Activated CD8-positive, alpha-beta memory T cell treated with anti-CD3 and anti-CD28 coated beads, Interleukin-2, amount 10 ng/mL, durations not matched to agents 7 days and 5 days (primary cell): ENCODE measurements at regions not wholly inside any gene's neighbourhood (a gene's known extent, or its start where the extent isn't known, plus 50 kb on each side); places are given as distances from the start of the nearest gene placed in this dataset.

ENCODE experiments used
- ATAC-seq: fragments of 150-1000 bp; cut with Tn5 transposase; one replicate; pipeline ENCODE4 v1.10.0; 2021; ENCODE audit warnings: moderate library complexity
- CTCF ChIA-PET: fragments of 350-600 bp; sonication (Branson Sonifier 250); formaldehyde crosslinking; loops from one replicate; lab custom pipeline; 2021; ENCODE audit warnings: antibody characterized with exemption; lab: Charles Lee
- DNase-seq: peaks from one replicate; pipeline ENCODE4 v3.0.0-alpha.2; 2020
- H3K27ac Mint-ChIP-seq: one replicate; pipeline ENCODE4 v1.8.0; 2021; ENCODE audit warnings: mild to moderate bottlenecking, mixed read lengths
- H3K27me3 Mint-ChIP-seq: one replicate; pipeline ENCODE4 v1.8.0; 2021; ENCODE audit warnings: mixed read lengths
- H3K36me3 Mint-ChIP-seq: one replicate; pipeline ENCODE4 v1.8.0; 2021; ENCODE audit warnings: mild to moderate bottlenecking, mixed read lengths
- H3K4me1 Mint-ChIP-seq: one replicate; pipeline ENCODE4 v1.8.0; 2021; ENCODE audit warnings: mixed read lengths
- H3K4me3 Mint-ChIP-seq: one replicate; pipeline ENCODE4 v1.8.0; 2021; ENCODE audit warnings: mild to moderate bottlenecking, moderate library complexity, mixed read lengths
- H3K9me3 Mint-ChIP-seq: one replicate; pipeline ENCODE4 v1.8.0; 2022; ENCODE audit warnings: low read depth, mixed read lengths

GRCh38 chr6:109315341-109316110 is 66.7 kb downstream of the CD164 start:
- Mint-ChIP-seq H3K4me3 (no peak overlapping the region), H3K27ac (no peak overlapping the region), H3K27me3 (peaks cover 2% of the 10 kb centered on the region), H3K36me3 (no peaks in the 10 kb centered on the region), H3K4me1 (no peaks in the 10 kb centered on the region), H3K9me3 (no peaks in the 10 kb centered on the region)
- no peak for DNase-seq
- ATAC-seq, result no peak
- CTCF ChIA-PET, result no interaction called here

GRCh38 chr6:109314313-109314712 is 68.0 kb downstream of the CD164 start:
- ATAC-seq (no peak), DNase-seq (no peak)
- no peaks in the 10 kb centered on the region for H3K36me3 Mint-ChIP-seq
- H3K4me1 Mint-ChIP-seq, result no peaks in the 10 kb centered on the region
- CTCF ChIA-PET, result no interaction called here
- H3K27ac Mint-ChIP-seq, result no peak overlapping the region
- no peaks in the 10 kb centered on the region for H3K27me3 Mint-ChIP-seq
- no peaks in the 10 kb centered on the region for H3K9me3 Mint-ChIP-seq
- H3K4me3 Mint-ChIP-seq, result no peak overlapping the region

- no peaks in the 10 kb centered on the region for H3K9me3 Mint-ChIP-seq
- DNase-seq (no peak), ATAC-seq (no peak)
- peaks cover 1% of the 10 kb centered on the region for H3K4me1 Mint-ChIP-seq
- H3K36me3 Mint-ChIP-seq, result no peaks in the 10 kb centered on the region
- H3K4me3 Mint-ChIP-seq, result no peak overlapping the region
- H3K27ac Mint-ChIP-seq, result no peak overlapping the region
- CTCF ChIA-PET, result no interaction called here
- no peaks in the 10 kb centered on the region for H3K27me3 Mint-ChIP-seq
These were observed 69.1 kb downstream of the CD164 start for GRCh38 chr6:109313139-109313538.

GRCh38 chr6:109311471-109311870 is 70.8 kb downstream of the CD164 start:
- Mint-ChIP-seq H3K9me3 (no peaks in the 10 kb centered on the region), H3K27me3 (no peaks in the 10 kb centered on the region), H3K27ac (no peak overlapping the region), H3K4me1 (peaks cover 4% of the 10 kb centered on the region), H3K4me3 (no peak overlapping the region), H3K36me3 (no peaks in the 10 kb centered on the region)
- no peak for DNase-seq
- no peak for ATAC-seq
- CTCF ChIA-PET, result no interaction called here

GRCh38 chr6:109309917-109310316 is 72.3 kb downstream of the CD164 start:
- H3K27ac Mint-ChIP-seq, result no peak overlapping the region
- no peak for DNase-seq
- H3K9me3 Mint-ChIP-seq, result no peaks in the 10 kb centered on the region
- no peaks in the 10 kb centered on the region for H3K27me3 Mint-ChIP-seq
- H3K4me3 Mint-ChIP-seq, result no peak overlapping the region
- CTCF ChIA-PET, result no interaction called here
- ATAC-seq, result no peak
- H3K36me3 Mint-ChIP-seq, result no peaks in the 10 kb centered on the region
- H3K4me1 Mint-ChIP-seq, result peaks cover 6% of the 10 kb centered on the region

GRCh38 chr6:109308018-109308492 is 74.2 kb downstream of the CD164 start:
- H3K27ac Mint-ChIP-seq, result no peak overlapping the region
- ATAC-seq (peak; percentile 20), DNase-seq (no peak)
- H3K27me3 Mint-ChIP-seq, result no peaks in the 10 kb centered on the region
- no peaks in the 10 kb centered on the region for H3K9me3 Mint-ChIP-seq
- peaks cover 2% of the 10 kb centered on the region for H3K36me3 Mint-ChIP-seq
- CTCF ChIA-PET, result interaction anchor here (0.6 kb wide), 1 partner anchor 145 kb away, joined by 3 read pairs; no protein-coding TSS in a partner anchor
- no peak overlapping the region for H3K4me3 Mint-ChIP-seq
- peaks cover 25% of the 10 kb centered on the region for H3K4me1 Mint-ChIP-seq

GRCh38 chr6:109306733-109307132 is 75.5 kb downstream of the CD164 start:
- CTCF ChIA-PET, result no interaction called here
- H3K36me3 Mint-ChIP-seq, result peaks cover 2% of the 10 kb centered on the region
- no peak overlapping the region for H3K27ac Mint-ChIP-seq
- no peaks in the 10 kb centered on the region for H3K9me3 Mint-ChIP-seq
- no peak overlapping the region for H3K4me3 Mint-ChIP-seq
- ATAC-seq (no peak), DNase-seq (no peak)
- no peaks in the 10 kb centered on the region for H3K27me3 Mint-ChIP-seq
- H3K4me1 Mint-ChIP-seq, result peaks cover 25% of the 10 kb centered on the region

- no peak overlapping the region for H3K4me3 Mint-ChIP-seq
- H3K27ac Mint-ChIP-seq, result no peak overlapping the region
These were observed 77.2 kb downstream of the CD164 start for GRCh38 chr6:109305028-109305427.

GRCh38 chr6:109304284-109305015 is 77.8 kb downstream of the CD164 start:
- CTCF ChIA-PET, result no interaction called here
- Mint-ChIP-seq H3K27ac (peak overlapping the region; percentile 55), H3K36me3 (peaks cover 2% of the 10 kb centered on the region), H3K27me3 (peaks cover 7% of the 10 kb centered on the region), H3K9me3 (no peaks in the 10 kb centered on the region), H3K4me3 (no peak overlapping the region), H3K4me1 (peaks cover 25% of the 10 kb centered on the region)
- peak; percentile 79 for ATAC-seq
- DNase-seq, result peak; percentile 49

More at GRCh38 chr6:109305028-109305427, 77.2 kb downstream of the CD164 start:
- peaks cover 2% of the 10 kb centered on the region for H3K36me3 Mint-ChIP-seq
- no peaks in the 10 kb centered on the region for H3K9me3 Mint-ChIP-seq
- CTCF ChIA-PET, result no interaction called here
- no peak for ATAC-seq
- peaks cover 25% of the 10 kb centered on the region for H3K4me1 Mint-ChIP-seq
- no peak for DNase-seq
- H3K27me3 Mint-ChIP-seq, result peaks cover 7% of the 10 kb centered on the region

- ATAC-seq (no peak), DNase-seq (no peak)
- H3K9me3 Mint-ChIP-seq, result no peaks in the 10 kb centered on the region
- CTCF ChIA-PET, result no interaction called here
- H3K27me3 Mint-ChIP-seq, result peaks cover 7% of the 10 kb centered on the region
- peaks cover 2% of the 10 kb centered on the region for H3K36me3 Mint-ChIP-seq
- H3K4me3 Mint-ChIP-seq, result no peak overlapping the region
- peaks cover 25% of the 10 kb centered on the region for H3K4me1 Mint-ChIP-seq
- H3K27ac Mint-ChIP-seq, result peak overlapping the region; percentile 55
These were observed 78.5 kb downstream of the CD164 start for GRCh38 chr6:109303640-109304283.

- CTCF ChIA-PET, result no interaction called here
- Mint-ChIP-seq H3K27me3 (peaks cover 7% of the 10 kb centered on the region), H3K9me3 (no peaks in the 10 kb centered on the region), H3K27ac (no peak overlapping the region), H3K4me1 (peaks cover 24% of the 10 kb centered on the region), H3K4me3 (no peak overlapping the region), H3K36me3 (peaks cover 2% of the 10 kb centered on the region)
- ATAC-seq (no peak), DNase-seq (no peak)
These were observed 79.1 kb downstream of the CD164 start for GRCh38 chr6:109303164-109303563.

- Mint-ChIP-seq H3K36me3 (peaks cover 2% of the 10 kb centered on the region), H3K27me3 (peaks cover 7% of the 10 kb centered on the region), H3K4me3 (no peak overlapping the region), H3K4me1 (peaks cover 21% of the 10 kb centered on the region), H3K27ac (no peak overlapping the region), H3K9me3 (no peaks in the 10 kb centered on the region)
- ATAC-seq (no peak), DNase-seq (no peak)
- CTCF ChIA-PET, result no interaction called here
These were observed 80.1 kb downstream of the CD164 start for GRCh38 chr6:109302176-109302575.

- no peak overlapping the region for H3K4me3 Mint-ChIP-seq
- ATAC-seq (no peak), DNase-seq (no peak)
- H3K27me3 Mint-ChIP-seq, result peaks cover 9% of the 10 kb centered on the region
- peaks cover 21% of the 10 kb centered on the region for H3K4me1 Mint-ChIP-seq
- H3K27ac Mint-ChIP-seq, result no peak overlapping the region
- H3K36me3 Mint-ChIP-seq, result peaks cover 2% of the 10 kb centered on the region
- H3K9me3 Mint-ChIP-seq, result no peaks in the 10 kb centered on the region
- CTCF ChIA-PET, result no interaction called here
These were observed 80.8 kb downstream of the CD164 start for GRCh38 chr6:109301418-109301817.
